ENCODE measurements at regions not wholly inside any gene's neighbourhood (a gene's known extent, or its start where the extent isn't known, plus 50 kb on each side); places are given as distances from the start of the nearest gene placed in this dataset.

- POLR2A ChIA-PET, result interaction anchor here (0.6 kb wide), 1 partner anchor 1189 kb away, joined by 3 read pairs; no protein-coding TSS in a partner anchor
- no peak overlapping the region for H3K4me3 Mint-ChIP-seq
- peaks cover 15% of the 10 kb centered on the region for H3K9me3 Mint-ChIP-seq
- H3K36me3 Mint-ChIP-seq (ENCODE audit: low read depth), result no peaks in the 10 kb centered on the region
- H3K4me1 Mint-ChIP-seq (ENCODE audit: low read depth), result no peaks in the 10 kb centered on the region
- DNase-seq (no peak), ATAC-seq (no peak)
- no peaks in the 10 kb centered on the region for H3K27me3 Mint-ChIP-seq
- CTCF ChIA-PET, result no interaction called here
- intact Hi-C loops (cut with micrococcal nuclease), result no loop called here
- no peak for TF ChIP-seq CTCF (IDR thresholded peaks at IDR 0.05)
- H3K27ac Mint-ChIP-seq, result no peak overlapping the region
Observed at GRCh38 chr6:48733581-48733980, 622.6 kb upstream of the PTCHD4 start.

DNA sequence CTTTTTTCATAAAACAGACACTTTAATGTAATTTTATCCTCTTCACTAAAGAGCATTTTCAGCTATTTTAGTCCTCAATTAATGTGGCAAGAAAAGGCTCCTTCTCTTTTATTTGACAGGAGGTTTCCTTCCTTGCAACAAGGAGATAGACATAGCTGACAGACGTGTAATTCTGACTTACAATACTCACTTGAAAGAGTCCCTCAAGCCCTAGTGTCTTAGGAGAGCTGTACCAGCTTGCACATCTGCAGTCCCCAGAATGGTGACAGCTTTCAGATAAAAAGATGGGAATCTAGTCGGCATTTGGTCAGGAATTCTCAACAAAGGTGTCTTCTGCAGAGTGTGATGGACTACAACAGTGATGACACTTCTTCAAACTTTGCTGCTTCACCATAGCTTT, 603.7 kb upstream of the PTCHD4 start:
- Mint-ChIP-seq H3K4me1 (ENCODE audit: low read depth) (no peaks in the 10 kb centered on the region), H3K27me3 (no peaks in the 10 kb centered on the region), H3K4me3 (no peak overlapping the region), H3K27ac (no peak overlapping the region), H3K9me3 (peaks cover 8% of the 10 kb centered on the region), H3K36me3 (ENCODE audit: low read depth) (no peaks in the 10 kb centered on the region)
- no peak for ATAC-seq
- CTCF ChIA-PET, result interaction anchor here (0.8 kb wide), 1 partner anchor 13 kb away, joined by 3 read pairs; no protein-coding TSS in a partner anchor
- DNase-seq, result no peak
- POLR2A ChIA-PET, result no interaction called here
- intact Hi-C loops (cut with micrococcal nuclease), result no loop called here
- TF ChIP-seq CTCF (IDR thresholded peaks at IDR 0.05), result no peak

GRCh38 chr6:48714250-48714649, 603.3 kb upstream of the PTCHD4 start:
- TF ChIP-seq CTCF (IDR thresholded peaks at IDR 0.05), result no peak
- POLR2A ChIA-PET, result no interaction called here
- intact Hi-C loops (cut with micrococcal nuclease), result no loop called here
- no peaks in the 10 kb centered on the region for H3K36me3 Mint-ChIP-seq (ENCODE audit: low read depth)
- ATAC-seq (no peak), DNase-seq (no peak)
- H3K27ac Mint-ChIP-seq, result no peak overlapping the region
- H3K27me3 Mint-ChIP-seq, result no peaks in the 10 kb centered on the region
- peaks cover 4% of the 10 kb centered on the region for H3K9me3 Mint-ChIP-seq
- CTCF ChIA-PET, result interaction anchor here (0.8 kb wide), 1 partner anchor 13 kb away, joined by 3 read pairs; no protein-coding TSS in a partner anchor
- H3K4me1 Mint-ChIP-seq (ENCODE audit: low read depth), result no peaks in the 10 kb centered on the region
- H3K4me3 Mint-ChIP-seq, result no peak overlapping the region

- Mint-ChIP-seq H3K36me3 (ENCODE audit: low read depth) (no peaks in the 10 kb centered on the region), H3K27me3 (no peaks in the 10 kb centered on the region), H3K9me3 (peaks cover 4% of the 10 kb centered on the region), H3K4me1 (ENCODE audit: low read depth) (no peaks in the 10 kb centered on the region), H3K4me3 (no peak overlapping the region), H3K27ac (no peak overlapping the region)
- TF ChIP-seq CTCF (IDR thresholded peaks at IDR 0.05), result no peak
- ATAC-seq, result no peak
- ChIA-PET POLR2A (no interaction called here), CTCF (no interaction called here)
- no peak for DNase-seq
- intact Hi-C loops (cut with micrococcal nuclease), result no loop called here
Observed at GRCh38 chr6:48713612-48714011, 602.6 kb upstream of the PTCHD4 start.

DNA sequence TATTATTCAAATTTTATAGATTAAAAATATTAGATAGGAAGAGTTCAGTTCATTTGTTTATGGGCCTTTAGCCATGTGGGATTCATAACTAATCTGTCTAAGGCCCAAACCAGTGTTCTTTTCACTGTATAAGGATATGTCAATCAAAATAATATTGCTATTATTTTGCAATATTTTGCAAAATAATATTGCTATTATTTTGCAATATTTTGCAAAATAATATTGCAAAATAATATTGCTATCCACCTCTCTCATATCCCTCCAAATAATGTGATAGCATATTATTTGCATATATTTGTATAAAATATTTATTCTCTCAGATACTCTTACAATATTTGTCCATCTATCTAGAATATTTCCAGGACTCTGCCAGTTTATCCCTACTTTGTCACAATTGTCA, 595.3 kb upstream of the PTCHD4 start:
- H3K4me1 Mint-ChIP-seq (ENCODE audit: low read depth), result no peaks in the 10 kb centered on the region
- ChIA-PET CTCF (no interaction called here), POLR2A (no interaction called here)
- peaks cover 13% of the 10 kb centered on the region for H3K9me3 Mint-ChIP-seq
- no peaks in the 10 kb centered on the region for H3K27me3 Mint-ChIP-seq
- ATAC-seq (no peak), DNase-seq (no peak)
- no peak for TF ChIP-seq CTCF (IDR thresholded peaks at IDR 0.05)
- H3K27ac Mint-ChIP-seq, result no peak overlapping the region
- no peak overlapping the region for H3K4me3 Mint-ChIP-seq
- intact Hi-C loops (cut with micrococcal nuclease), result no loop called here
- no peaks in the 10 kb centered on the region for H3K36me3 Mint-ChIP-seq (ENCODE audit: low read depth)
